PC-3 (cell line): ENCODE measurements at regions not wholly inside any gene's neighbourhood (a gene's known extent, or its start where the extent isn't known, plus 50 kb on each side); places are given as distances from the start of the nearest gene placed in this dataset.

Experiments
- ATAC-seq: fragments of 200-7000 bp; cut with Tn5 transposase; 2 replicates; pipeline ENCODE4 v1.9.1; 2020; ENCODE audit warnings: mild to moderate bottlenecking, moderate library complexity
- BruUV-seq: library from RNA; stranded (reverse); fragments of 400-500 nt; replicated peaks from 2 replicates; lab custom pipeline; 2021; lab: Mats Ljungman, UMichigan
- CTCF ChIA-PET: fragments of 300-600 bp; sonication (Branson Sonifier 250); formaldehyde crosslinking; loops from one replicate; lab custom pipeline; 2022; ENCODE audit warnings: antibody characterized with exemption; lab: Charles Lee
- POLR2A ChIA-PET: fragments of 300-600 bp; sonication (Branson Sonifier 250); formaldehyde crosslinking; loops from one replicate; lab custom pipeline; 2022; ENCODE audit warnings: antibody characterized with exemption; ENCODE audit not compliant: unreplicated experiment; lab: Charles Lee
- DNase-seq: peaks from one replicate; pipeline ENCODE4 v3.0.0-alpha.2; 2015
- H2AFZ ChIP-seq: fragments of 300-600 bp; sonication (generic); 2 replicates; pipeline ENCODE4 v1.6.0; 2016; ENCODE audit warnings: antibody characterized with exemption, low read length
- H3F3A ChIP-seq: fragments of 300-600 bp; sonication (generic); one replicate; pipeline ENCODE4 v1.6.0; 2017; ENCODE audit warnings: antibody characterized with exemption, low read length, control low read depth, mild to moderate bottlenecking; ENCODE audit not compliant: unreplicated experiment
- H3K27ac ChIP-seq: fragments of 300-600 bp; sonication (generic); 2 replicates; pipeline ENCODE4 v1.5.1; 2016; ENCODE audit warnings: mild to moderate bottlenecking, low read length
- H3K27me3 ChIP-seq: fragments of 300-600 bp; sonication (generic); 2 replicates; pipeline ENCODE4 v1.6.1; 2016; ENCODE audit warnings: low read length, mixed read lengths
- H3K36me3 ChIP-seq: fragments of 300-600 bp; sonication (generic); 2 replicates; pipeline ENCODE4 v1.6.1; 2016; ENCODE audit warnings: low read depth, mixed run types, low read length, mixed read lengths
- H3K4me1 ChIP-seq: fragments of 300-600 bp; sonication (generic); 2 replicates; pipeline ENCODE4 v1.5.1; 2016; ENCODE audit warnings: low read length; ENCODE audit not compliant: insufficient read depth
- H3K4me2 ChIP-seq: fragments of 300-600 bp; sonication (generic); 2 replicates; pipeline ENCODE4 v1.6.0; 2016; ENCODE audit warnings: low read length
- H3K4me3 ChIP-seq: fragments of 300-600 bp; sonication (generic); 2 replicates; pipeline ENCODE4 v1.5.1; 2016; ENCODE audit warnings: mild to moderate bottlenecking, low read length, mixed read lengths
- H3K79me2 ChIP-seq: fragments of 300-600 bp; sonication (generic); 2 replicates; pipeline ENCODE4 v1.6.1; 2017; ENCODE audit warnings: low read length, mixed read lengths
- H3K9ac ChIP-seq: fragments of 300-600 bp; sonication (generic); 2 replicates; pipeline ENCODE4 v1.6.0; 2016; ENCODE audit warnings: mild to moderate bottlenecking, low read length
- H3K9me2 ChIP-seq: fragments of 300-600 bp; sonication (generic); replicated peaks from 2 replicates; pipeline ENCODE4 v1.6.1; 2016; ENCODE audit warnings: mixed run types, low read length, mixed read lengths
- H3K9me3 ChIP-seq: fragments of 300-600 bp; sonication (generic); 2 replicates; pipeline ENCODE4 v1.6.1; 2016; ENCODE audit warnings: low read length, mixed read lengths
- H4K20me1 ChIP-seq: fragments of 300-600 bp; sonication (generic); 2 replicates; pipeline ENCODE4 v1.6.1; 2016; ENCODE audit warnings: low read length, mixed read lengths
- CTCF ChIP-seq: fragments of 300-600 bp; sonication (generic); conservative IDR thresholded peaks from 2 replicates; pipeline ENCODE4 v1.5.1; 2017; ENCODE audit warnings: antibody characterized with exemption, low read depth, mild to moderate bottlenecking, low read length
- EZH2 ChIP-seq: fragments of 300-600 bp; sonication (generic); IDR thresholded peaks from one replicate; pipeline ENCODE4 v1.6.1; 2017; ENCODE audit warnings: antibody characterized with exemption, mild to moderate bottlenecking, low read length; ENCODE audit not compliant: unreplicated experiment
- EZH2phosphoT487 ChIP-seq: fragments of 300-600 bp; sonication (generic); IDR thresholded peaks from 2 replicates; pipeline ENCODE4 v1.6.1; 2018; ENCODE audit warnings: mild to moderate bottlenecking, antibody characterized with exemption, low read length, borderline replicate concordance
- intact Hi-C: fragments of 100-400 bp; cut with micrococcal nuclease; formaldehyde crosslinking; loops from 2 replicates; pipeline ENCODE4 v1.9.0; 2023

- BruUV-seq: no TSS peak
- Histone ChIP-seq H3K79me2 (no peaks in the 10 kb centered on the region), H3K9ac (no peak overlapping the region), H3K27ac (no peak overlapping the region), H3F3A (no peaks in the 10 kb centered on the region), H4K20me1 (no peaks in the 10 kb centered on the region), H2AFZ (no peak overlapping the region), H3K36me3 (no peaks in the 10 kb centered on the region), H3K4me2 (no peak overlapping the region), H3K27me3 (no peaks in the 10 kb centered on the region), H3K9me3 (no peaks in the 10 kb centered on the region), H3K4me1 (no peaks in the 10 kb centered on the region), H3K9me2 (no peaks in the 10 kb centered on the region), H3K4me3 (no peak overlapping the region)
- ATAC-seq (no peak), DNase-seq (no peak)
- ChIA-PET CTCF (no interaction called here), POLR2A (no interaction called here)
- intact Hi-C loops: no loop called here
- TF ChIP-seq EZH2 (no peak), CTCF (no peak), EZH2phosphoT487 (no peak)
These were observed 233.8 kb upstream of the KCND2 start for GRCh38 chr7:120039138-120039537.

GRCh38 chr7:120041798-120042197, 231.2 kb upstream of the KCND2 start:
- Histone ChIP-seq H3K9me2 (no peaks in the 10 kb centered on the region), H3K4me2 (no peak overlapping the region), H2AFZ (no peak overlapping the region), H3K27me3 (no peaks in the 10 kb centered on the region), H3K4me3 (no peak overlapping the region), H3K4me1 (no peaks in the 10 kb centered on the region), H3K27ac (no peak overlapping the region), H3K9me3 (no peaks in the 10 kb centered on the region), H3F3A (no peaks in the 10 kb centered on the region), H4K20me1 (no peaks in the 10 kb centered on the region), H3K9ac (no peak overlapping the region), H3K79me2 (no peaks in the 10 kb centered on the region), H3K36me3 (no peaks in the 10 kb centered on the region)
- TF ChIP-seq CTCF (no peak), EZH2 (no peak), EZH2phosphoT487 (no peak)
- ChIA-PET CTCF (interaction anchor here (0.6 kb wide), 1 partner anchor 389 kb away, joined by 3 read pairs; no protein-coding TSS in a partner anchor), POLR2A (no interaction called here)
- intact Hi-C loops: no loop called here
- no TSS peak for BruUV-seq
- DNase-seq (no peak), ATAC-seq (no peak)

- Histone ChIP-seq H3K4me1 (no peaks in the 10 kb centered on the region), H3K27me3 (no peaks in the 10 kb centered on the region), H3K4me2 (no peak overlapping the region), H3K36me3 (no peaks in the 10 kb centered on the region), H3K4me3 (no peak overlapping the region), H3K9me3 (no peaks in the 10 kb centered on the region), H3K27ac (no peak overlapping the region), H3K79me2 (no peaks in the 10 kb centered on the region), H3K9me2 (no peaks in the 10 kb centered on the region), H4K20me1 (no peaks in the 10 kb centered on the region), H3K9ac (no peak overlapping the region), H3F3A (no peaks in the 10 kb centered on the region), H2AFZ (no peak overlapping the region)
- TF ChIP-seq CTCF (no peak), EZH2phosphoT487 (no peak), EZH2 (no peak)
- POLR2A ChIA-PET: no interaction called here
- intact Hi-C loops: no loop called here
- CTCF ChIA-PET: no interaction called here
- ATAC-seq (no peak), DNase-seq (no peak)
- no TSS peak for BruUV-seq
These were observed 229.7 kb upstream of the KCND2 start for GRCh38 chr7:120043250-120043649.
